Nephron (organoid): ENCODE measurements at regions not wholly inside any gene's neighbourhood (a gene's known extent, or its start where the extent isn't known, plus 50 kb on each side); places are given as distances from the start of the nearest gene placed in this dataset.
"Not testable (repeated sequence)": the region's sequence is repeated elsewhere in the genome, so short reads cannot be mapped to it uniquely, and the experiment has no call there.

Experiments
- H3K27ac Mint-ChIP-seq, 3 experiments: 2 replicates each; pipeline ENCODE4 v1.8.0; 2020; ENCODE audit warnings: mixed read lengths in 3 of 3, mild to moderate bottlenecking in 2 of 3, moderate library complexity in 1 of 3
- H3K27me3 Mint-ChIP-seq: 2 replicates; pipeline ENCODE4 v1.8.0; 2021; ENCODE audit warnings: low read depth, mild to moderate bottlenecking, moderate library complexity, mixed read lengths
- H3K36me3 Mint-ChIP-seq: 2 replicates; pipeline ENCODE4 v1.8.0; 2020; ENCODE audit warnings: low read depth, mixed read lengths
- H3K4me1 Mint-ChIP-seq: 2 replicates; pipeline ENCODE4 v1.8.0; 2020; ENCODE audit warnings: mixed read lengths
- H3K4me3 Mint-ChIP-seq, 3 experiments: 2 replicates each; pipeline ENCODE4 v1.8.0; 2020; ENCODE audit warnings: mild to moderate bottlenecking in 3 of 3, mixed read lengths in 3 of 3, moderate library complexity in 2 of 3
- H3K9me3 Mint-ChIP-seq: 2 replicates; pipeline ENCODE4 v1.8.0; 2020; ENCODE audit warnings: mixed read lengths
- CTCF ChIP-seq, 3 experiments: fragments of 200-600 bp; sonication (generic); IDR thresholded peaks; one replicate each; pipeline ENCODE4 v1.5.0; 2021; ENCODE audit warnings: antibody characterized with exemption in 3 of 3; ENCODE audit not compliant: unreplicated experiment in 3 of 3

- no peaks in the 10 kb centered on the region for H3K36me3 Mint-ChIP-seq
- no peaks in the 10 kb centered on the region for H3K9me3 Mint-ChIP-seq
- no peaks in the 10 kb centered on the region for H3K27me3 Mint-ChIP-seq
- H3K27ac Mint-ChIP-seq, result no peak overlapping the region
- H3K4me3 Mint-ChIP-seq, result no peak overlapping the region
- H3K4me1 Mint-ChIP-seq, result no peaks in the 10 kb centered on the region
- peak; percentile 65 to 76 (median 71) for TF ChIP-seq CTCF (IDR thresholded peaks at IDR 0.05; ENCODE audit: unreplicated experiment in 3 of 3)
These were observed 233.2 kb upstream of the PRSS1 start for GRCh38 chr7:142516038-142516501.

GRCh38 chr7:142514716-142515115, 234.6 kb upstream of the PRSS1 start:
- not testable (repeated sequence) for H3K4me3 Mint-ChIP-seq, H3K27ac Mint-ChIP-seq, H3K9me3 Mint-ChIP-seq, H3K27me3 Mint-ChIP-seq, H3K36me3 Mint-ChIP-seq, H3K4me1 Mint-ChIP-seq

- Mint-ChIP-seq H3K4me1 (no peaks in the 10 kb centered on the region), H3K27ac (no peak overlapping the region), H3K9me3 (no peaks in the 10 kb centered on the region), H3K4me3 (no peak overlapping the region), H3K36me3 (no peaks in the 10 kb centered on the region), H3K27me3 (peaks cover 3% of the 10 kb centered on the region)
- TF ChIP-seq CTCF (IDR thresholded peaks at IDR 0.05; ENCODE audit: unreplicated experiment in 3 of 3), result no peak
These were observed 235.9 kb upstream of the PRSS1 start for GRCh38 chr7:142513178-142513955.

GRCh38 chr7:142511801-142512200, 237.5 kb upstream of the PRSS1 start:
- H3K27me3 Mint-ChIP-seq, result peaks cover 5% of the 10 kb centered on the region
- no peak overlapping the region for H3K4me3 Mint-ChIP-seq
- no peaks in the 10 kb centered on the region for H3K9me3 Mint-ChIP-seq
- no peaks in the 10 kb centered on the region for H3K4me1 Mint-ChIP-seq
- no peak for TF ChIP-seq CTCF (IDR thresholded peaks at IDR 0.05; ENCODE audit: unreplicated experiment in 3 of 3)
- no peaks in the 10 kb centered on the region for H3K36me3 Mint-ChIP-seq
- no peak overlapping the region for H3K27ac Mint-ChIP-seq

- H3K27ac Mint-ChIP-seq, result no peak overlapping the region
These were observed 237.9 kb upstream of the PRSS1 start for GRCh38 chr7:142511374-142511773.

GRCh38 chr7:142509235-142509634, 240.0 kb upstream of the PRSS1 start:
- not testable (repeated sequence) for H3K9me3 Mint-ChIP-seq, H3K4me3 Mint-ChIP-seq, H3K27ac Mint-ChIP-seq, H3K4me1 Mint-ChIP-seq, H3K27me3 Mint-ChIP-seq, H3K36me3 Mint-ChIP-seq

More at GRCh38 chr7:142511374-142511773, 237.9 kb upstream of the PRSS1 start:
- no peaks in the 10 kb centered on the region for H3K4me1 Mint-ChIP-seq
- no peaks in the 10 kb centered on the region for H3K9me3 Mint-ChIP-seq
- no peaks in the 10 kb centered on the region for H3K36me3 Mint-ChIP-seq
- peaks cover 5% of the 10 kb centered on the region for H3K27me3 Mint-ChIP-seq
- no peak for TF ChIP-seq CTCF (IDR thresholded peaks at IDR 0.05; ENCODE audit: unreplicated experiment in 3 of 3)
- H3K4me3 Mint-ChIP-seq, result no peak overlapping the region

- Mint-ChIP-seq H3K27me3 (peaks cover 5% of the 10 kb centered on the region), H3K4me1 (no peaks in the 10 kb centered on the region), H3K4me3 (no peak overlapping the region), H3K9me3 (no peaks in the 10 kb centered on the region), H3K36me3 (no peaks in the 10 kb centered on the region), H3K27ac (no peak overlapping the region)
- TF ChIP-seq CTCF (IDR thresholded peaks at IDR 0.05; ENCODE audit: unreplicated experiment in 3 of 3), result no peak
These were observed 241.0 kb upstream of the PRSS1 start for GRCh38 chr7:142508251-142508650.
